ENCODE measurements at regions not wholly inside any gene's neighbourhood (a gene's known extent, or its start where the extent isn't known, plus 50 kb on each side); places are given as distances from the start of the nearest gene placed in this dataset.

- no peak for ATAC-seq
Observed at GRCh38 chr7:41280491-41280890, 422.4 kb downstream of the INHBA start.

DNA sequence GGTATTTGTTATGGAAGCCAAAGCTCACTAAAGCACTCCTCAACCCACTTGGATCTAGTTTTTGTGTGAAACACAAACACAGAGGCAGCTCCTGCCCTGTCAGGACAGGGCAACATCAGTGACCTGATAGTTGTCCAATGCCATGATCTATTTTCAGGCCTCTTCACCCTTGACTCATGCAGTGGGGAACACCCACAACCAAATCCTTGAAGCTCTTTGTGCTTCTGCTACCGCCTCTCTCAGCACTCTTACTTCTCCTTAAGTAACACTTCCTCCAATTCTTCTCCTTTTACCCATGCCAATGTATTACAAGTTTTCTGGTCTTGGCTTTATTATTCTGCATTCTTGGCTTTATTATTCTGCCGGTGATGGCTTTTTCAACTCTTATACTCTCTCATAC, 425.3 kb downstream of the INHBA start:
- no peak for ATAC-seq

GRCh38 chr7:41275255-41275654, 427.6 kb downstream of the INHBA start:
- no peak for ATAC-seq

DNA sequence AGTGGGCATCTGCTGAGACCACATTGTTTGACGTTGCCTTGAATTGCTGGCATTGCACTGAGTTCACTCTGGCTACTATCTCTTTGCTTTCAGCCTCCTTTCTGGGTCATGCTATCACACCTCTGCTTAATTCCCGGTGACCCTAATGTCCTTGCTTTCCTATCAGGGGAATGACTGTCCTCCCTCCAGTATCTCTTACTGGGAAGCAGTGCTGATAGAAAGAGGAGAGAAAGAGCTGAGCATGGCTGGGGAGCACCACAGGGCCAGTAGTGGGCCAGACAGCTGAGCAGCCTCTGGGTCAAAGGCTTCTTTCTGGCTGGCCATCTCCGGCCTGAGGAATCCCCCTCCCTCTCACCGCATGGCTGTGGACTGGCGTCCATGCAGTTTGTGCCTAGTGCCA, 428.7 kb downstream of the INHBA start:
- no peak for ATAC-seq

DNA sequence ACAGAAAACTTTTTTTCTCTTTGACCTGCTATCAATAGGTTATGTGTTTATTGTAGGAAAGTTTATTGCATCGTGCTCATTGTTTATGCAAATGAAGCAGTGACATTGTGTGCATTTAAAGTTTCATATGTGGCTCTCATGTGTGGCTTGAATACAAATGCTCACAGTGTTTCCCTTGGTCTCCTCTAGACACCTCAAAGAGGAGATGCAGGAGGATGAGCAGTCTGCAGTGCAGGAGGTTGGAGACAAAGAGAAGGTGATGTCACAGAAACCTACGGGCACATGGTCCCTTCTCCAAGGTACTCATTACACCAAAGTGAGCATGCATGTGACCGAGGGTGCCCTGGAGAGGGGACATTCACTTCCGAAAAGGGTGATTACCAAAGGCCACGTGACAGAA, 430.2 kb downstream of the INHBA start:
- ATAC-seq, result no peak

DNA sequence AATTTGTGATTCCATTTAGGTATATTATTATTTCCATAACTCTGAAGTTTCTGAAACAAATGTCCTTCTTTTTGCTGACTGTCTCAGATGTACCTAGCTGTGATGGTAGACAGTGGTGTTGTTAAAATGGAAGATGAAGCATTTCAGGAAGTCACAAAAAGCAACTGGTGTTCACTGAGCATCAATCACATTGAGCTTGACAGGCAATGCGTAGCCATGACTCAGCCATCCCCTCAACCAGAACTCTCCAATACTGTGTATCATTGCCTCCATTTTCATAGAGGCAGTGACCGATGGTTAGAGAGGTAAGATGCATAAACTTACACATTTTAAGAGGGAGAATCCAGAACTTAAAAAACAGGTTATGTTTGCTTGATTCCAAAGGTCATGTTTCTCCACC, 434.0 kb downstream of the INHBA start:
- ATAC-seq, result no peak

DNA sequence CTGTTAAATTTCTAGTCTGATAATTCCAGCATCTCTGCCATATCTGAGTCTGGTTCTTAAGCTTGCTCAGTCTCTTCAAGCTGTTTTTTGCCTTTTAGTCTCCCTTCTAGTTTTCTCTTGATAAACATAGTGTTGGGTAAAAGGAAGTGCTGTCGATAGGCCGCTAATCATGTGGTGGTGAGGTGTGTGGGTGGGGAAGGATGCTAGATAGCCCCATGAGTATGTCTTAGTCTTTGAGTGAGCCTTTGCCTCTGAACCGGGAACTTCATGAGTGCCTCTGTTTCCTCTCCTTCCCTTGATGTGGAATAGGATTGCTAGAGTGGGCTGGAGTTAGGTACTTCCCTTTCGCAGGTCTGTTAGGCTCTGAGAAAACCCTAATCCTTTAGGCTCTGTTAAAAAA, 441.8 kb downstream of the INHBA start:
- ATAC-seq, result no peak

DNA sequence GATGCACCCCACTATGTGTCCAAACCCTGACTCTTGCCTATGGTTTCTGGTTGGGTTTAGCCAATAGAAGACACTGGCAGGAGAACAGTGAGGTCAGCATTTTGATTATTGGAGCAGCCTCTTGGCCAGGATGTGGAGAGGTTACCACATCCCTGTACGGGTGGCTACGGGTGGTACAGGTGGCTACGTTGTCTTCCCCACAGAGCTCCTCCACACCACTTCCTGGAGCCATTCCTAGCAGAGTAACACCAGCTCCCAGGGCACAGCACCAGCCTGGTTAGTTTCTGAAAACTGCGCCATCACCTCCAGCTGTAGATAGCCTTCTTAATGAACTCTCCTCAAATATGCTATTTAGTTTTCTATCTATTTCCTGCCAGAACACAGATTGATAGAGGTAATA, 445.2 kb downstream of the INHBA start:
- ATAC-seq, result no peak

- ATAC-seq, result no peak
Observed at GRCh38 chr7:41256186-41256945, 446.5 kb downstream of the INHBA start.

DNA sequence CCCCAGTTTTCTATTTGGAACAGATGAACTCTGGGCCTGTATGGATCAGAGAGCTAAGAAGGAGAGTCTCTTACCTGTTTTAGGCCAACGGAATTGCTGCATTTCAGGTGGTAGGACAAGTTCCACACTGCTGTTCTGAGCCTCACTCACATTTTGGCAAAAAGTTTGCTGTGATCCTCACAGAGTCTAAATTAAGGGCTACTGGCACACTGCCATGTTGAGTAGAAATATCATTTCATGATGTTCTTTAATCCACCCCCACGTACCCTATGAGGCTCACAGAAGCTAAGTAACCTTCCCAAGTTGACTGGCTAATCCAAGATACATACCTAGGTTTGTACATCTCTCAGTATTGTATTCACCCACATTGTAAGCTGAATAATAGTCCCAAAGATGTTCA, 447.2 kb downstream of the INHBA start:
- ATAC-seq, result no peak

DNA sequence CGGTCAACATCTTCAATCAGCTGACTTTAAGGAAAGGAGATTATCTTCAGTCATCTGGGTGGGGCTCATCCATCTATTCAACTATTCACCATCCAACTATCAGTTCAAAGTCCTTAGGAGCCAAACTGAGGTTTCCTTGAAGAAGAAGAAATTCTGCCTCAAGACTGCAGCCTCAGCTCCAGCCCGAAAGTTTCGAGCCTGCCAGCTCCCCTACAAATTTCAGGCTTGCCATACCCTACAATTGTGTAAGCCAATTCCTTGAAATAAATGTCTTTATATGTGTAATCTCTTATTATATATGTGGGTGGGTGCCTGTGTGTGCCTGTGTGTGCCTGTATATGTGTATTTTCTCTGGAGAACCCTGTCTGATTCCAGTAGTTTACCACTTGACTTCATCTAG, 447.8 kb downstream of the INHBA start:
- no peak for ATAC-seq

GRCh38 chr7:41252957-41253356, 449.9 kb downstream of the INHBA start:
- no peak for ATAC-seq

DNA sequence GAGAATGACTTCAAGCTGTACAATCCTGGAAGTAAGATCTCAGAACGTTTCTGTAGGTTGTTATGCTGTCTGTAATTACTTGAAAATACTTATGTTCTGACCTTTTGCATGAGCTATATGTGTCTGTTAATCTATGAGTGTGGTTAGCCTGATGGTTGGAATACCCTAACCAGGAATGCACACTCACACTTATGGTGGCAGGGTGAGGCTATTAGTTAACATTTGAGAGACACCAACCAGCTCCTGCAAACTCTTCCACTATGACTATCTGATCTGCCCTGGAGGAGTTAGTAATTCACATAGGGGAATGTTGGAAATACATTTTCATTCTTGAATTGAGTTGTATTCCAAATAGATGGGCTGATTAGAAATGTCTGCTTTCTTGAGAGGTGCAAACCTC, 450.3 kb downstream of the INHBA start:
- no peak for ATAC-seq

GRCh38 chr7:41247143-41247865, 455.6 kb downstream of the INHBA start:
- no peak for ATAC-seq

GRCh38 chr7:41245916-41246315, 457.0 kb downstream of the INHBA start:
- ATAC-seq, result no peak

DNA sequence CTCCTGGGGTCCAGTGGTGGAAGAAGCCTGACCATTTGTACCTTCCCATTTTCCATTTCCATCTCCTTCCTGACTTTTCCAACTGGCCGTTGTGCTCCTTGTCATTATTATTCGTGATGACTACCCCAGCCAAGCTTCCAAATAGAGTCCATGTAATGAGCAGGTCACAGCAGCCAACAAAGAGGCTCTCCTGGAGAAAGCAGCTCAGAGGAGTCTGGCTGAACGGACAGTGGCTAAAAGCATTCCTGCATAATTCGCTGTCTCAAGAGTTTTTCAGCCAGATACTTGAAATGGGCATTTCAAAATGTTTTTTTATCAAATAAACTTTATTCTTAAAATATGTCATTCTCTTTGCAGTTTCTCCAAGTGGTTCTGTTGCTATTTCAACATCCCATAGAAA, 458.6 kb downstream of the INHBA start:
- no peak for ATAC-seq

DNA sequence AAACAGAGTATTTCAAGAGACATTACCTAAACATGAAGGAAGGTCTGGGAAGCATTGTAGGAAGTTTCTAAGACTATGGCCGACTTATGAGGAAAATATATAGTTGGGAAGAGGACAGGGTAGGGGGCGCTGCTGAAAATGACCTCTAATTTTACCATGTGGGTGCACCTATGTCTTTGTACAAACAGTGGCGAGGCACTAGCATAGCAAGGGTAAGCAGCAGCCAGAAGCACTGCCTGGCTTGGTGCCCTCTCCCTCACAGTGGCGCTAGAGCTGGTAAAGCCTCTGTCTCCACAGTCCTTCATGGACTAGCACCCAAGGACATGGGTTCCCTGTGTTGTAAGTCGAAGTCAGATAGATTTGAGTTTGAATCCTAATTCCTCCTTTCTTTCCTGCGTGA, 461.2 kb downstream of the INHBA start:
- ATAC-seq, result no peak

DNA sequence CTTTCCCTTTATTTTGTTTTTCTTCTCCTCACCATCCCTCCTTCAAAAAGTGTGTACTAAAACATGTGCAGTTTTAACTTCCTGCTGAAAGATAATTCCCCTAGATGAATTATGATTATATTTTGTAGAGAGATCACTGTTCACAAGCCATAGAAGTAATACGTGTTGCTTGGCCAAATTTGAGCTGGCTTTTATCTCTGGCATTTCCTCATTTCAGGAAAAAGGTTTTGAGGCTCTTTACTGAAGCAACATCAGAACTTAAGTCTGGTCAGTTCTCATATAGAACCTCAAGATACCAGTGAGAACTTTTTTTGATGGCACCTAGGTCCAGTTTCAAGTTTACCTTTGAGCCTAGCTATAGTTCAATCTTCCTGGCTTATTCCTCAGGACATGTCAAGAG, 463.3 kb downstream of the INHBA start:
- no peak for ATAC-seq

DNA sequence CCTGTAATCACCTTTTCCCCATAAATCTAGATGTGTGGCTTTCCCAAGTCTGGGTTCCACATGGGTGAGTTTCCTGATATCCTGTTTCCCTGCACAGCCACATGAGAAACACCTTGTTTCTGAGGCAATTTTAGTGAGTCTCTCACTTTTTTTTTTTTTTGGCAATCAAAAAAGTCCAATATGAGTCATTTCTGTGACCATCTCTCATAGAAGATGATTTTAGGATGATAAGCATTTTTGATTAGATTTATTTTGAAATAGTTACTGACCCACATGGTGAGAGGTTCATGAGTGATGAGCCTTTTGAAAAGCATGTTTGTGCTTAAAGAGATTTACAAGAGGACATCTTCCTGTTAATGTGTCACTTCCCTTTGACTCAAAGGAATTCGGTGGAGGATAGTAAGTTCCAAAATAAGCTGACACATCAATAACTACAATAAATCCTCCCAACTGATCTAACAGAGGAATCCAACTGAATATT, 464.0 kb downstream of the INHBA start:
- no peak for ATAC-seq

DNA sequence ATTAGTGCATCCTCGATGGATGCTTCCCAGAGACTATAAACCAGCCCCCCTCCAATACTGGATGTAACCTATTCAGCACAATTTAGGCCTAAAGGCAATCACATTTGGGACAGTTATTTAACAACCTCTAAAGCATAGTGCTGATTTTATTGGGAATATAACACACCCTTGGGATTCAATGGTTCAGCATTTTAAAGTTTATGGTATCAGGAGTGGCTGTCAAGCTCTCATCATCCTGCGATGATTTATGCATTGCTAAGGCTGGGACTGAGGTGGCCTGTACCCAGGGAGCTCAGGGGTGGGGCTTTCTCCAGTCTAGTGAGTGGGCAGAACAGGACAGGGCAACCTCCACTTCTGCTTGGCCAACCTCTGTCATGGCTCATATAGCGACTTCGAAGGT, 464.9 kb downstream of the INHBA start:
- ATAC-seq, result no peak

DNA sequence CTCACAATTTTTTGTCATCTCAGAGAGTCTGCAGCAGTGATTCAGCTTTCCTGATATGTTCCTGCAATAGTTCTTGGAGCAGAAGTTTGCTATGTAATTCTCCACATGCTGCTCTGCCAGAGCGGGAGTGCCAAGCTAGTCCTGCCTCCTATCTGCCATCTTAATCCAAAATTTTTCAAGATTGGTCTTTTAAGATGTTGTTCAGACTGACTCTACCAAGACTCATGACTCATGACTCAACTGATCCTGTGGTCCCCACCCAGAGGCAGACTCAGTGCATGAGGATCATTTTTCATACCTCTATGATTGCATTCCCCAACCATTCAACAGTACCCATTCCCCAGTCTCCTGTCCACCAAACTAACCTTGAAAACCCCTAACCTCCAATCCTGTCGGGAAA, 470.8 kb downstream of the INHBA start:
- no peak for ATAC-seq

GRCh38 chr7:41224063-41224763, 478.7 kb downstream of the INHBA start:
- ATAC-seq, result no peak

GRCh38 chr7:41222746-41223145, 480.1 kb downstream of the INHBA start:
- ATAC-seq, result no peak

DNA sequence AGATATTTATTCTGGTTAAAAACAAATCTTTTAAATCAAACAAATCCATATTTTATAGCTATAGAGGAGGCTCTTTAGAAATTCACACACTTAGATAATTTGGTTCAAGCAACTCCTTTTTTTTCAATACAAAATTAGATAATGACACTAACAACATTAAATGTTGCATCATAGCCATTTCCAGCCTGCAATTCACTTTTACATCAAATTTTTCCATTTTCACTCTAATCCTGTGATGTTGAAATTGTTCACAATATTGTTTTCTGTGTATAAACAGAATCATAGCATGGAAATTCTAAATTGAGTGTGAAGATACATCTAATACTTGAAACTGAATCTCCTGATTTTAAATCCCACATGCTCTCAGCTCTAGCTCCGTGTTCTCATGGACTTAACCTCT, 482.6 kb downstream of the INHBA start:
- ATAC-seq, result no peak

All from activated CD4-positive, CD25-positive, alpha-beta regulatory T cell treated with anti-CD3 and anti-CD28 coated beads, Interleukin-2, amount 50 U/mL, for 24 hours (primary cell).